Activated CD8-positive, alpha-beta T cell treated with anti-CD3 and anti-CD28 coated beads, Interleukin-2, amount 10 ng/mL, durations not matched to agents 7 days and 5 days (primary cell): ENCODE measurements at regions not wholly inside any gene's neighbourhood (a gene's known extent, or its start where the extent isn't known, plus 50 kb on each side); places are given as distances from the start of the nearest gene placed in this dataset.

Experiments
- ATAC-seq: fragments of 150-1000 bp; cut with Tn5 transposase; one replicate; pipeline ENCODE4 v1.10.0; 2021; ENCODE audit warnings: moderate library complexity
- CTCF ChIA-PET: fragments of 350-600 bp; sonication (Branson Sonifier 250); formaldehyde crosslinking; loops from one replicate; lab custom pipeline; 2021; ENCODE audit warnings: antibody characterized with exemption; lab: Charles Lee
- POLR2A ChIA-PET: fragments of 350-600 bp; sonication (Branson Sonifier 250); formaldehyde crosslinking; loops from one replicate; lab custom pipeline; 2021; ENCODE audit warnings: antibody characterized with exemption; lab: Charles Lee
- DNase-seq: peaks from one replicate; pipeline ENCODE4 v3.0.0-alpha.2; 2020
- H3K27ac Mint-ChIP-seq: one replicate; pipeline ENCODE4 v1.8.0; 2021; ENCODE audit warnings: mild to moderate bottlenecking, mixed read lengths
- H3K27me3 Mint-ChIP-seq: one replicate; pipeline ENCODE4 v1.8.0; 2021; ENCODE audit warnings: low read depth, mixed read lengths
- H3K36me3 Mint-ChIP-seq: one replicate; pipeline ENCODE4 v1.8.0; 2021; ENCODE audit warnings: low read depth, mixed read lengths
- H3K4me1 Mint-ChIP-seq: one replicate; pipeline ENCODE4 v1.8.0; 2021; ENCODE audit warnings: low read depth, mixed read lengths
- H3K4me3 Mint-ChIP-seq: one replicate; pipeline ENCODE4 v1.8.0; 2021; ENCODE audit warnings: mild to moderate bottlenecking, mixed read lengths
- H3K9me3 Mint-ChIP-seq: one replicate; pipeline ENCODE4 v1.8.0; 2022; ENCODE audit warnings: mixed read lengths; ENCODE audit not compliant: insufficient read depth

DNA sequence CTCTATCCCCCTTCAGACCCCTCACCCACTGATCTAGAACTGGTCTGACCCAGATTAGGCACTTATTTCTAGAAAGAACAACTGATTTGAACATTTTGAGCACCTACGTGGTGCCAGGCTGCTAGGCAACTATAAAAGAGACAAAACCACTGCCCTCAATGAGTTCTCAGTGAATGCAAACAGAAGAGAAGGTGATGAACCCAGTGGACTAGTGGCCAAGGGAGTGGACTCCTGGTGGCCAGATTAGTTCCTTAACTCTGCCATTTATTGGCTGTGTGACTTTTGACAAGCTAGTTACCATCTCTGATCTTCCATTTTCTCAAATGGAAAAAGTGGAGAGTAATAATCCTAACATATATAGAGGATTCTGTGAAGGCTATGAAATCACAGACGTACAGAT is 259.1 kb upstream of the SALL1 start:
- H3K4me3 Mint-ChIP-seq: no peak overlapping the region

DNA sequence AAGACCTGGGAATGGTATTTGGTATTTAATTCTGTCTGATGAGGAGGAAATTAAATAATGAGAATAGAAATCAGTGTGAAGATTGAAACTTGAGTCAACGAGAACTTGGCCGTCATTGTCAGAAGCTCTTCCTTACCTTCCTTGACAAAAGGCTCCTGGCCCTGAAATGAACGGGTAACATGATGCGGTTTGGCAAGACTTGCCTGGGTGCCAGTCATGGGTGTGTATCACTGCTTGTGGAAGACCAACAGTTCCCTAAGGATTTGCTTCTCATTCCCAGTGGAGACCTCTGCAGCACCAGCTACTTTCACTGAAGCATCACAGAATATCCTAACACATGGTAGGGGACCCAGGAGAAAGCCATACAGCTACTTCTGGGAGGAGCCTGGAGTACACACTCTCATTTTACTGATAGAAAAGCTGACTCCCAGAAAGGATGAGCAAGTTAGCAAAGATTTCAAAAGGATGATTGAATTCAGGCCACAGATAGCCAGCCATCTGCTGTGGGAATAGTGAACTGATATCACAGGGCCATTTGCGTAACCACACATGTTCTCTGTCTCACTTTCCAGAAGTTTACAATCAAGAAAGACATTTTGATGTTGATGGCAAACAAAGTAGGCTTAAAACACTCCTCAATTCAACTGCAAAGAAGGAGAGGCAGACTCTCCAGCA is 258.1 kb upstream of the SALL1 start:
- no peaks in the 10 kb centered on the region for H3K9me3 Mint-ChIP-seq
- H3K4me1 Mint-ChIP-seq: no peaks in the 10 kb centered on the region
- CTCF ChIA-PET: no interaction called here
- H3K27me3 Mint-ChIP-seq: no peaks in the 10 kb centered on the region
- no peak overlapping the region for H3K27ac Mint-ChIP-seq
- DNase-seq (no peak), ATAC-seq (no peak)
- POLR2A ChIA-PET: no interaction called here
- H3K36me3 Mint-ChIP-seq: no peaks in the 10 kb centered on the region
- H3K4me3 Mint-ChIP-seq: no peak overlapping the region

More for the DNA sequence above, 259.1 kb upstream of the SALL1 start:
- no peak for DNase-seq
- Mint-ChIP-seq H3K27ac (no peak overlapping the region), H3K36me3 (no peaks in the 10 kb centered on the region), H3K27me3 (no peaks in the 10 kb centered on the region), H3K9me3 (no peaks in the 10 kb centered on the region), H3K4me1 (no peaks in the 10 kb centered on the region)
- no peak for ATAC-seq
- CTCF ChIA-PET: no interaction called here
- POLR2A ChIA-PET: no interaction called here

DNA sequence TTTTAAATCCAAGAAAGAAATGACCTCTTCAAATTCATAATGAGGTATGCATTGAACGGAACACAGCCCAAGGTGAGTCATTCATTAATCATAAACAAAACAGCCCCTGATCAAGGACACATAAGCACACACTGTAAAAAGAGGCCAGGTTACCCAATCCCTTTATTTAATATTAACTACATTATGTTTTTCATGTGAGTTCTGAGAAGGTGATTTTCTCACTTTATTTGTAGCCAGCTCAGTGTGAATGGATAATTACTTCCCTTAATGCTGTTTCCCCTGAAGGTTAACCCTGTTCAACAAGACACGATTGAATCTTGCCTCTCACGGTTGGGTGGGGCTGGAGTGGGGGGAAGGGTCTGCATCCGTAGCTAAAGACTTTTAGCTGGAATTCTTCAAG is 257.3 kb upstream of the SALL1 start:
- H3K4me3 Mint-ChIP-seq: no peak overlapping the region
- CTCF ChIA-PET: no interaction called here
- H3K9me3 Mint-ChIP-seq: no peaks in the 10 kb centered on the region
- no peaks in the 10 kb centered on the region for H3K27me3 Mint-ChIP-seq
- DNase-seq (no peak), ATAC-seq (no peak)
- no peak overlapping the region for H3K27ac Mint-ChIP-seq
- POLR2A ChIA-PET: no interaction called here
- H3K36me3 Mint-ChIP-seq: no peaks in the 10 kb centered on the region
- H3K4me1 Mint-ChIP-seq: no peaks in the 10 kb centered on the region

DNA sequence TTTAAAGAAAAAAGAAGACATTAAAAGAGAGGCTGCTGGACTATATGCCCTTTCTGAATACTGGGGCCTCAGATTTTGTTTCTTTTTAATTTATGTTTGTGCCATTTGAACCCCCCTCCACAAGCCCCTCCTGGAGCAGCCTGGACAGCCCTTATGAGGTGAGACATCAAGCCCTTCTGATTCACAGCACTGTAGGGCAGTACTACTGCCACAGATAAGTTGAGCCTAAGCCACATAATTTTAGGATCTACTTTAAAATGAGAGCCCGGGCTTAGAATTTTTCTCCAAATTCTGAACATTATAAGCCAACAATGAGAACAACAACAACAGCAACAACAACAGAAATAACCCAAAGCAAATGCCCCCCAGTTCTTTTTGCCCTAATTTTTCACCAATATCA is 256.9 kb upstream of the SALL1 start:
- Mint-ChIP-seq H3K4me3 (no peak overlapping the region), H3K4me1 (no peaks in the 10 kb centered on the region), H3K9me3 (no peaks in the 10 kb centered on the region), H3K27ac (no peak overlapping the region), H3K27me3 (no peaks in the 10 kb centered on the region), H3K36me3 (no peaks in the 10 kb centered on the region)
- ChIA-PET CTCF (no interaction called here), POLR2A (no interaction called here)
- DNase-seq (no peak), ATAC-seq (no peak)

DNA sequence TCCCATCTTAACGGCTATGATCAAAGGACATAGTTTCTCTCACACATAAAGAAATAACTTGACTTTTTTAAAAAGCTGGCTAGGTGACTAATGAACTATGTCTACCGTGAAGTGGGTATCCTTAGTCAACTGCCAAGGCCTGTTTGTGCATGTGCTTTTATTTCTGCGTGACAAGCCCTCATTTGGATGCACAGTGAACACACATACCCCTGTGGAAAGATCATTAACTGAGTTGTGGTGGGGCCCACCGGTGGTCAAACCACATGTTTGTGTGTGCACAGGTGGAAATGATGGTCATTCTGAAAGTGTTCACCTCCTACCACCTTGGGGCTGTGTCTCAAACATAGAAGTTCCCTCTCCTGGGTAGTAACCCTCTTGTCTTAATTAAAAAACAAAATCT is 256.1 kb upstream of the SALL1 start:
- ChIA-PET POLR2A (no interaction called here), CTCF (no interaction called here)
- Mint-ChIP-seq H3K4me1 (no peaks in the 10 kb centered on the region), H3K4me3 (no peak overlapping the region), H3K27me3 (no peaks in the 10 kb centered on the region), H3K36me3 (no peaks in the 10 kb centered on the region), H3K9me3 (no peaks in the 10 kb centered on the region), H3K27ac (no peak overlapping the region)
- no peak for ATAC-seq
- no peak for DNase-seq

DNA sequence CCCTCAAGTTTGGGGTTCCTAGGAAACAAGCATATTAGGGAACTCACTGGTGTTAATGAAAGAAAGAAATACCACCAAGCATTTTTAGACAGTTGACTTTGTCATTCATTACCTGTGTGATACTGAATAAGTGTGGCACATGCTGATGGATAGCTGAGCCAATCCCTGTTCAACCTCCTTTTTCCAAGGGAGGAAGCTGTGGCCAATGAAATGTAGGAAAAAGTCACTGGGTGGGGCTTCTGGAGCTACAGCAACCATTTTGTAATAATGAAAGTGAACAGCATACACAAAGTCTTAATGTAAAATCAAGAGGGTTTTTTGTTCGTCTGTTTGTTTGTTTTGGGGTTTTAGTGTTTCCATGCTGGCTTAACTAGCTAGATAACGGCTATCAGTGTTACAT is 254.3 kb upstream of the SALL1 start:
- Mint-ChIP-seq H3K9me3 (no peaks in the 10 kb centered on the region), H3K36me3 (no peaks in the 10 kb centered on the region), H3K4me3 (no peak overlapping the region), H3K4me1 (no peaks in the 10 kb centered on the region), H3K27me3 (no peaks in the 10 kb centered on the region), H3K27ac (no peak overlapping the region)
- ChIA-PET POLR2A (no interaction called here), CTCF (no interaction called here)
- DNase-seq: no peak
- no peak for ATAC-seq

DNA sequence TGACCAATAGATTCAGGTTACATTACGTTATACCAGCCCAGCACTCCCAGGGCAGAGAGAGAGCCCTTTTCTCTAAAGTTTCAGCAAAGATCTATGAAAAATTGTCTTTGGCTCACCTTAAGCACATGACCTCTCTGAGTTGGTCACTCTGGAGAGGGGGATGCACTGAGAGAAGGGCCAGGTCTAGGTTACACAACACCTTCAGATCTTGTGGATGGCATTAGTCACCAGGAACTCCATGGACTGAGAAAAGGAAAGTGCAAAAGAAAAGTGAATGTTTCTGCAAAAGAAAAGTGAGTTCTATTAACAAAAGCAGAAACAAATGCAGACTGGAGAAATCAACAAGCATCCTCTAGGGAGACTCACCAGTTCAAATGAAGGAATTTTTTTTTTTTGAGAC is 253.3 kb upstream of the SALL1 start:
- ChIA-PET POLR2A (no interaction called here), CTCF (no interaction called here)
- Mint-ChIP-seq H3K4me1 (no peaks in the 10 kb centered on the region), H3K27me3 (no peaks in the 10 kb centered on the region), H3K4me3 (no peak overlapping the region), H3K27ac (no peak overlapping the region), H3K36me3 (no peaks in the 10 kb centered on the region), H3K9me3 (no peaks in the 10 kb centered on the region)
- DNase-seq (no peak), ATAC-seq (no peak)

DNA sequence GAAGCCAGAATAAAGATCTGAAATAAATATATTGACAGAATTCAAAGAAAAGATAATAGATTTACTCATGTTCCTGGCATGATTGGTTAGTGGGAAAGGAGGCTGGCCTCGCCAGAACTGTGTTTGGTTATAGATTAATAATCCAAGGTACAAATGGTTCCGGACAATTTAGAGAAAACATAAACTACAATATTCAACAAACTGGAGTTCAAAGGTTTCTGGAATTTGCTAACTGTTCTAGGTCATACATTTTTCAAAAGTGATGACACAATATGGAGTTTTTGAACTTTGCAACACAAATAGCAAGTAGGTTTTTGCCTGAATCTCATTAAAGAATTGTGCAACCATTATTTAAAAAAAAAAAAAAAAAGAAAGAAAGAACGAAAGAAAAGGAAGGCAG is 251.7 kb upstream of the SALL1 start:
- ChIA-PET POLR2A (no interaction called here), CTCF (no interaction called here)
- Mint-ChIP-seq H3K27me3 (no peaks in the 10 kb centered on the region), H3K36me3 (no peaks in the 10 kb centered on the region), H3K9me3 (no peaks in the 10 kb centered on the region), H3K4me1 (no peaks in the 10 kb centered on the region), H3K4me3 (no peak overlapping the region), H3K27ac (no peak overlapping the region)
- ATAC-seq (no peak), DNase-seq (no peak)

DNA sequence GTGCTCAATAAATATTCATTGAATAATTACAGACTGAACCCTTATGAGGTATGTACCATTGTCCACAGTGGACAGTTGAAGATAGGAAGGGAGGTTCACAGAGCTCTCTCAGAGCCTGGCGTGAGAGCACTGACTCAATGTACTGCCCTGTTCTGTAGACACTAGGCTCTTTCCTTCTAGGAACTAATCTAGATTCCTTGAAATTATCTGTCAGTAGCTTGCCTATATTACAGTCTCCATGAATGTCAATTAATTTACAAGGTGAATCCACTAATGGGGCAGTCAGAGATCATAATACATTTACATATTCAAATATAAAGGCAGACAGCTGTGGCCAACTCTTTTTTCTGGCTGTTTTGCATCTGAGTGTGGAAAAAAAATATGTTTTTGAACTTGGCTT is 251.2 kb upstream of the SALL1 start:
- Mint-ChIP-seq H3K27ac (no peak overlapping the region), H3K36me3 (no peaks in the 10 kb centered on the region), H3K27me3 (no peaks in the 10 kb centered on the region), H3K4me1 (no peaks in the 10 kb centered on the region), H3K4me3 (no peak overlapping the region), H3K9me3 (no peaks in the 10 kb centered on the region)
- ChIA-PET CTCF (no interaction called here), POLR2A (no interaction called here)
- DNase-seq (no peak), ATAC-seq (no peak)

DNA sequence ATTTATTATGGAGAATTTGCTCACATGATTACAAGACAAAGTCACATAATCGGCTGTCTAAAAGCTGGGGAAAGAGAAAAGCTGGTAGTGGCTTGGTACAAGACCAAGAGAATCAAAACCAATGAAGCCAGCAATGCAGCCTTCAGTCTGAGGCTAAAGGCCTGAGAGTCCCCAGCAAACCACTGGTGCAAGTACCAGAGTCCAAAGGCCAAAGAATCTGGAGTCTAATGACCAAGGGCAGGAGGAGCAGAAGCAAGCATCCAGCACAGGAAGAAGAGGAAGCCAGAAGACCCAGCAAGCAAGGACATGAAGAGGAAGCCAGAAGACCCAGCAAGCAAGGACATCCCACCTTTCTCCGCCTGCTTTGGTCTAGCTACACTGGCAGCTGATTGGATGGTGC is 250.6 kb upstream of the SALL1 start:
- ChIA-PET POLR2A (no interaction called here), CTCF (no interaction called here)
- no peaks in the 10 kb centered on the region for H3K4me1 Mint-ChIP-seq
- H3K9me3 Mint-ChIP-seq: no peaks in the 10 kb centered on the region
- DNase-seq: no peak
- no peaks in the 10 kb centered on the region for H3K36me3 Mint-ChIP-seq
- ATAC-seq: no peak
- H3K4me3 Mint-ChIP-seq: no peak overlapping the region
- H3K27me3 Mint-ChIP-seq: no peaks in the 10 kb centered on the region
- no peak overlapping the region for H3K27ac Mint-ChIP-seq

DNA sequence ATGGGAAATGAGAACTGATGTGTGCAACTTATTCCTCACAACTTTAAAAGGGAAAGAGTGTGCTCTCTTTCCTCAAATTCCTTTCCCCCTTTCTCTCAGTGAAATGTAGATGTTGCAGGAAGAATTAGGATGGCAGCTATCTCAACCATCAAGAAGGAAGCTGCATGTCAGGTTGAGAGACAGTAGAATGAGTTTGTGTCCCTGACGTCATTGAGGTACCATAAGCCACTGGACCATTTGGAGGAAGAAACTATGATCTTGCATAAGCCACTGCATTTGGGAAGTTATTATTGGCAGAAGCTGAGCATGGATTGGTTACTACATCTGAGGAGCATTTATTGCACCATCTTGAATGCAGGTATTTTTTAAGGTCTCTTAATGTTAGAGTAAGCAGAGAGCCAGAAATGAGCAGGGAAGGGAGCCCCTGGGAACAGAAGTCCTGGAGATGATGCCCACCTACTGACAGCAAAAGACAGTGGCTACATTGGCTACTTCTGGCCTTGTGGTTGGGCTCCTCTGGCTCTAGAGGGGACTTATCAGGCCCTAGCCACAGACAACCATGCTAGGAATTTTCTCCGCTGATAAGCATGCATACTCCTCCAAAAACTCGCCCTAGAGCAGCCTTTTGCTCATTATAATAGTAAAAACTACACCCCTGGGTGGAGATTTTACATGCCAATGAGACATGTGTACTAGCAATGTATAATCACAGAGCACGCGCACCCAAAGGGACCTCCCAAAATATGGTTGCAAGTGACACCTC is 249.0 kb upstream of the SALL1 start:
- no peak overlapping the region for H3K4me3 Mint-ChIP-seq
- no peak for ATAC-seq
- H3K27me3 Mint-ChIP-seq: no peaks in the 10 kb centered on the region
- H3K4me1 Mint-ChIP-seq: no peaks in the 10 kb centered on the region
- H3K27ac Mint-ChIP-seq: no peak overlapping the region
- no peaks in the 10 kb centered on the region for H3K9me3 Mint-ChIP-seq
- DNase-seq: no peak
- POLR2A ChIA-PET: no interaction called here
- CTCF ChIA-PET: no interaction called here
- H3K36me3 Mint-ChIP-seq: no peaks in the 10 kb centered on the region

DNA sequence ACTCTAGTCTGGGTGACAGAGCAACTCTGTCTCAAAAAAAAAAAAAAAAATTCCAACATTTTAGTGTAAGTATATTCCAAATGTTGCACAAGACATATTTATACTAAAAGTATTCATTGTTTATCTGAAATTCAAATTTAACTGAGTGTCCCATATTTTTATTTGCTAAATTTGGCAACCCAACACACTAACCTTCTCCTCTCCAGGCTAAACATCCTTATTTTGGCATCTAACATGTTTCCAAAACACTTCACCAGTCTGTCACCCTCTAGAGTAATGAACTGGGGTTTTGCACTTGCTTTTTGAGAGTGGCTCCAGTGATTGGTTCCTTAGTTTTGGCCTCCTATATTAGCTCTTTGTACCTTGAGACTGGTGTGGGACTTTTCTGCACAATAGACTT is 243.4 kb upstream of the SALL1 start:
- DNase-seq: no peak

More for the DNA sequence above, 243.4 kb upstream of the SALL1 start:
- no peaks in the 10 kb centered on the region for H3K36me3 Mint-ChIP-seq
- no peaks in the 10 kb centered on the region for H3K27me3 Mint-ChIP-seq
- H3K9me3 Mint-ChIP-seq: peaks cover 3% of the 10 kb centered on the region
- no peak overlapping the region for H3K4me3 Mint-ChIP-seq
- ChIA-PET CTCF (no interaction called here), POLR2A (no interaction called here)
- ATAC-seq: no peak
- H3K4me1 Mint-ChIP-seq: no peaks in the 10 kb centered on the region
- no peak overlapping the region for H3K27ac Mint-ChIP-seq
